Limb (tissue), 2 donors: ENCODE measurements at regions not wholly inside any gene's neighbourhood (a gene's known extent, or its start where the extent isn't known, plus 50 kb on each side); places are given as distances from the start of the nearest gene placed in this dataset.
"Not testable (repeated sequence)": the region's sequence is repeated elsewhere in the genome, so short reads cannot be mapped to it uniquely, and the experiment has no call there.

ENCODE experiments used
- DNase-seq, 2 donors: peaks; one replicate each; pipeline ENCODE4 v3.0.0-alpha.2; 2016; ENCODE audit errors: extremely low spot score in 2 of 2

- not testable (repeated sequence) for DNase-seq
Observed at GRCh38 chr7:81141257-81142205, 222.7 kb upstream of the SEMA3C start.

GRCh38 chr7:81140775-81141174, 221.9 kb upstream of the SEMA3C start:
- no peak for DNase-seq

- peak; percentile 35 to 79 for DNase-seq
Observed at GRCh38 chr7:81140252-81140651, 221.4 kb upstream of the SEMA3C start.

GRCh38 chr7:81138870-81139269, 220.0 kb upstream of the SEMA3C start:
- peak in 1 of 2 donors; percentile 33 for DNase-seq

- no peak for DNase-seq
Observed at GRCh38 chr7:81135324-81135723, 216.5 kb upstream of the SEMA3C start.

GRCh38 chr7:81128011-81128410, 209.2 kb upstream of the SEMA3C start:
- DNase-seq = no peak

GRCh38 chr7:81120803-81121202, 202.0 kb upstream of the SEMA3C start:
- no peak for DNase-seq

GRCh38 chr7:81120111-81120510, 201.3 kb upstream of the SEMA3C start:
- no peak for DNase-seq

- DNase-seq = no peak
Observed at GRCh38 chr7:81114633-81115032, 195.8 kb upstream of the SEMA3C start.

- DNase-seq = no peak
Observed at GRCh38 chr7:81112731-81113130, 193.9 kb upstream of the SEMA3C start.

- DNase-seq = peak; percentile 15 to 31
Observed at GRCh38 chr7:81111781-81112540, 193.1 kb upstream of the SEMA3C start.

GRCh38 chr7:81111358-81111757, 192.5 kb upstream of the SEMA3C start:
- no peak for DNase-seq

GRCh38 chr7:81110673-81111072, 191.8 kb upstream of the SEMA3C start:
- DNase-seq = no peak

GRCh38 chr7:81098213-81098612, 179.4 kb upstream of the SEMA3C start:
- DNase-seq = no peak

GRCh38 chr7:81094952-81095351, 176.1 kb upstream of the SEMA3C start:
- DNase-seq = no peak

- no peak for DNase-seq
Observed at GRCh38 chr7:81081616-81082015, 162.8 kb upstream of the SEMA3C start.

- no peak for DNase-seq
Observed at GRCh38 chr7:81080553-81080952, 161.7 kb upstream of the SEMA3C start.

GRCh38 chr7:81079746-81080145, 160.9 kb upstream of the SEMA3C start:
- peak in 1 of 2 donors; percentile 72 for DNase-seq

- DNase-seq = no peak
Observed at GRCh38 chr7:81075150-81075549, 156.3 kb upstream of the SEMA3C start.

- DNase-seq = no peak
Observed at GRCh38 chr7:81074406-81074805, 155.6 kb upstream of the SEMA3C start.

- DNase-seq = no peak
Observed at GRCh38 chr7:81073931-81074251, 155.0 kb upstream of the SEMA3C start.

GRCh38 chr7:81070956-81071355, 152.1 kb upstream of the SEMA3C start:
- DNase-seq = no peak

GRCh38 chr7:81066797-81067196, 147.9 kb upstream of the SEMA3C start:
- DNase-seq = no peak
